BJ (cell line): ENCODE measurements at regions not wholly inside any gene's neighbourhood (a gene's known extent, or its start where the extent isn't known, plus 50 kb on each side); places are given as distances from the start of the nearest gene placed in this dataset.

Experiments
- CTCF ChIA-PET: fragments of 350-600 bp; formaldehyde crosslinking; extraction: SDS; loops from one replicate; lab custom pipeline; 2021; ENCODE audit warnings: antibody characterized with exemption, inconsistent platforms; lab: Yijun Ruan, JAX
- POLR2A ChIA-PET: fragments of 300-600 bp; sonication (Branson Sonifier 250); formaldehyde crosslinking; extraction: SDS; loops from one replicate; lab custom pipeline; 2021; ENCODE audit warnings: antibody characterized with exemption; lab: Charles Lee
- DNase-seq: peaks from one replicate; pipeline ENCODE4 v3.0.0-alpha.2; 2011; ENCODE audit warnings: low read depth
- H3K27me3 ChIP-seq: 2 replicates; pipeline ENCODE4 v1.6.0; 2011; ENCODE audit warnings: low read length; ENCODE audit not compliant: control insufficient read depth, insufficient read depth
- H3K36me3 ChIP-seq: 2 replicates; pipeline ENCODE4 v1.5.1; 2011; ENCODE audit warnings: low read length; ENCODE audit not compliant: control insufficient read depth, insufficient read depth
- H3K4me3 ChIP-seq: 2 replicates; pipeline ENCODE4 v1.5.1; 2011; ENCODE audit warnings: low read depth, mild to moderate bottlenecking, control low read depth, low read length
- TF ChIP-seq, protein P1 (sequence below): IDR thresholded peaks from 2 replicates; pipeline ENCODE4 v1.5.1; 2011; ENCODE audit warnings: low read depth, mild to moderate bottlenecking, control low read depth, inconsistent platforms, low read length, moderate library complexity; ENCODE audit not compliant: insufficient read depth

DNA sequence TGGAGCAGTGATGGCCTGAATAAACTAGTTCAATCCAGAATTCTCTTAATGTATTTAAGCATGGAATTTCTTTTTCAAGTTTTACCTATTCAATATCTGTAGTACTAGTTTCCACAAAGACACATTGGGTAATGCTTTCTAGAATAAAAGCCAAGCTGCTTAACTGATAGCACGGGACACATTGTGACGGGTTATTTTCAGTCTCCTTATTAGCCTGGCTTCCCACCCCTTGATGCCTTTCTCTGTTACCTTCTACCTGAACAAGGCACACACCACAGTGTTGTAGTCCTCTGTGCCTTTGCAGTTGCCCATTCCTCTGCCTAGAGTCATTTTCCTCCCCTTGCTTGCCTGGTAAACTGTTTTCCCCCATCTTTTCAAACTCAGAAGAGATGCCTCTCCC is 139.1 kb downstream of the HDGFL1 start:
- ChIA-PET CTCF (no interaction called here), POLR2A (no interaction called here)
- no peaks in the 10 kb centered on the region for H3K36me3 ChIP-seq
- no peaks in the 10 kb centered on the region for H3K27me3 ChIP-seq
- no peak for DNase-seq
- no peak overlapping the region for H3K4me3 ChIP-seq
- TF ChIP-seq, protein P1, sequence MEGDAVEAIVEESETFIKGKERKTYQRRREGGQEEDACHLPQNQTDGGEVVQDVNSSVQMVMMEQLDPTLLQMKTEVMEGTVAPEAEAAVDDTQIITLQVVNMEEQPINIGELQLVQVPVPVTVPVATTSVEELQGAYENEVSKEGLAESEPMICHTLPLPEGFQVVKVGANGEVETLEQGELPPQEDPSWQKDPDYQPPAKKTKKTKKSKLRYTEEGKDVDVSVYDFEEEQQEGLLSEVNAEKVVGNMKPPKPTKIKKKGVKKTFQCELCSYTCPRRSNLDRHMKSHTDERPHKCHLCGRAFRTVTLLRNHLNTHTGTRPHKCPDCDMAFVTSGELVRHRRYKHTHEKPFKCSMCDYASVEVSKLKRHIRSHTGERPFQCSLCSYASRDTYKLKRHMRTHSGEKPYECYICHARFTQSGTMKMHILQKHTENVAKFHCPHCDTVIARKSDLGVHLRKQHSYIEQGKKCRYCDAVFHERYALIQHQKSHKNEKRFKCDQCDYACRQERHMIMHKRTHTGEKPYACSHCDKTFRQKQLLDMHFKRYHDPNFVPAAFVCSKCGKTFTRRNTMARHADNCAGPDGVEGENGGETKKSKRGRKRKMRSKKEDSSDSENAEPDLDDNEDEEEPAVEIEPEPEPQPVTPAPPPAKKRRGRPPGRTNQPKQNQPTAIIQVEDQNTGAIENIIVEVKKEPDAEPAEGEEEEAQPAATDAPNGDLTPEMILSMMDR = no peak

DNA sequence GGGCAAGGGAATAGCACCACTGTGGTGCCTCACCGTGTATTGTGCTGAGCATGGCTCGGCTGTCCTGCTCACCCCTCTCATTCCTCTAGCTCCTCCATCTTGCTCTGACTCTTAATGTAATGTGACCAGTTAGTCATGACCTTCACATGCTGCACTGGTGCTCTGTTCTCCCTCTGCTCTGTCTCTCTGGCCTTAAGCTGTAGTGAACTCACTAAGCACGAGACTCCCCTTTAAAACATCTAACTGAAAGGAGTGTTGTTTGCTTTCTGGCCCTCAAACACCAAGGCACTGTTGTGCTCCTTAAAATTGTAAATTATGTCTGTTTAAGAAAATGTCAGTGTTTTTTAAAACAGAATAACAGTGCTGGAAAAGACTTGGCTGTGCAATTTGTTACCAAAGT is 140.4 kb downstream of the HDGFL1 start:
- DNase-seq = no peak
- POLR2A ChIA-PET = no interaction called here
- TF ChIP-seq, protein P1 = no peak
- no peaks in the 10 kb centered on the region for H3K36me3 ChIP-seq
- no peak overlapping the region for H3K4me3 ChIP-seq
- CTCF ChIA-PET = no interaction called here
- H3K27me3 ChIP-seq = no peaks in the 10 kb centered on the region

DNA sequence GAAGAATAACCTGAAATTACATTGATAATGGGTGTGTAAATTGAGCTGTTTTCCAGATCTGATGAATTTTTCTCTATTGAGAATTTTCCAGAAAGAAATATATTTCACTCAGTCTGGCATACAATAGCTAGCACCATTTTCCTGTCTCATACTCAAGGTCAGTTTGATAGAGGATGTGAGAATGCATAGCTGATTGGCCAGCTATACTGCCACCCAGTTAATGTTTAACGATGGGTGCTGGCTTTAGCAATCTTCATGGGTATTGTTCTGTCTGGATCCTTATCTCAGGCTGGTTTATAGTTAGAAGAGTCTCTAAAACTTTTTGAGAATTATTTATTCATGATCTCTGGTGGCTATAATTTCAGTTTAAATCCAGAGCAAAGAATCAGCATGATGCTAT is 147.4 kb downstream of the HDGFL1 start:
- ChIA-PET POLR2A (interaction anchor here (0.6 kb wide), 2 partner anchors 12 to 176 kb away, joined by 3 to 8 read pairs; no protein-coding TSS in a partner anchor), CTCF (no interaction called here)
- no peaks in the 10 kb centered on the region for H3K36me3 ChIP-seq
- TF ChIP-seq, protein P1 = no peak
- H3K27me3 ChIP-seq = no peaks in the 10 kb centered on the region
- no peak for DNase-seq
- H3K4me3 ChIP-seq = no peak overlapping the region

DNA sequence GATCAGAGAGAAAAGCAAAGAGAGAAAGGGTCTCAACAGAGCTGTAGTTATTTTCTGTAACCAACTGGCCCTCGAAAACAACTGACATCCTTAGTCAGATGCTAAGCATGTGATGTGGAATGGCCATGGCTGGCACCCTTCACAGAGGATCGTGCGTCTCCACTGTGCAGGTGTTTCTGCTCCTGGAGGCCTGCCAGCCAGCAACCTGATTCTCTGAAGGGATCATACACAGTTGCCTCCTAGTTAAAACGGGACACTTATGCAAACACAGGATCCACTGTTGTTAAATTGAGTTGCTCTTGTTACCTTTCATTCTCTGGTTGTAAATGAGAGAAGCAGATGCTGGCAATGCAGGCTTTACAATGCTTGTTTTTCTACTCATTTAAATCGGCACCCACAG is 148.5 kb downstream of the HDGFL1 start:
- no peak overlapping the region for H3K4me3 ChIP-seq
- no peaks in the 10 kb centered on the region for H3K27me3 ChIP-seq
- H3K36me3 ChIP-seq = no peaks in the 10 kb centered on the region
- ChIA-PET POLR2A (no interaction called here), CTCF (interaction anchor here (0.8 kb wide), 1 partner anchor 19 kb away, joined by 3 read pairs; no protein-coding TSS in a partner anchor)
- TF ChIP-seq, protein P1 = no peak
- no peak for DNase-seq

DNA sequence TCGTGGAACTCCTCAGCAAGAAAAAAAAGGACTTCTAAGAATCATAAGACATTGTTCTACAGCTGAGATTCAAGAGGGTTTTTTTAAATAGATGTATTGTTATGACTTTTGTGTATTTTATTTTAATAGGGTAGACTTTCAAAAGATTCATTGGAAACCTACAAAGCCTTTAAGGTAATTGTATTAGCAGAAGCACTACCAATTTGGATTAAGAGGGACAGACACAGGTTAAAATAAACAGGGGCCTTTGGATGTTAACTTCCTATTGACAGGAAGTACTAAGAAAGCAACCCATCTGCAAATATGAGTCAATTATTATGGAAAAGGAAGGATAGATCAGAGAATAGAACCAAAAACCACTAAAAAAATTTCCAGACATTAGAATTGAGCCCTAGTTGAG is 153.5 kb downstream of the HDGFL1 start:
- no peaks in the 10 kb centered on the region for H3K27me3 ChIP-seq
- H3K36me3 ChIP-seq = no peaks in the 10 kb centered on the region
- no peak for DNase-seq
- ChIA-PET POLR2A (no interaction called here), CTCF (interaction anchor here (1.0 kb wide), 1 partner anchor 13 kb away, joined by 3 read pairs; no protein-coding TSS in a partner anchor)
- no peak overlapping the region for H3K4me3 ChIP-seq
- TF ChIP-seq, protein P1 = no peak
